GM12892 (cell line): ENCODE measurements at regions not wholly inside any gene's neighbourhood (a gene's known extent, or its start where the extent isn't known, plus 50 kb on each side); places are given as distances from the start of the nearest gene placed in this dataset.

ENCODE experiments used
- DNase-seq: peaks from one replicate; pipeline ENCODE4 v3.0.0; 2011; ENCODE audit not compliant: insufficient read length
- FAIRE-seq: peaks from 2 replicates; lab custom pipeline; 2011; peaks lifted over from hg19 to GRCh38; lab: Jason Lieb, UNC
- POLR2A ChIP-seq: IDR thresholded peaks from 2 replicates; pipeline ENCODE4 v1.6.1; 2011; ENCODE audit warnings: low read depth, low read length, control low read depth
- POLR2AphosphoS5 ChIP-seq: IDR thresholded peaks from 2 replicates; pipeline ENCODE4 v1.6.1; 2011; ENCODE audit warnings: low read depth, low read length, control low read depth
- TAF1 ChIP-seq: IDR thresholded peaks from 2 replicates; pipeline ENCODE4 v1.6.1; 2011; ENCODE audit warnings: low read depth, mild to moderate bottlenecking, control low read depth, low read length, borderline replicate concordance

DNA sequence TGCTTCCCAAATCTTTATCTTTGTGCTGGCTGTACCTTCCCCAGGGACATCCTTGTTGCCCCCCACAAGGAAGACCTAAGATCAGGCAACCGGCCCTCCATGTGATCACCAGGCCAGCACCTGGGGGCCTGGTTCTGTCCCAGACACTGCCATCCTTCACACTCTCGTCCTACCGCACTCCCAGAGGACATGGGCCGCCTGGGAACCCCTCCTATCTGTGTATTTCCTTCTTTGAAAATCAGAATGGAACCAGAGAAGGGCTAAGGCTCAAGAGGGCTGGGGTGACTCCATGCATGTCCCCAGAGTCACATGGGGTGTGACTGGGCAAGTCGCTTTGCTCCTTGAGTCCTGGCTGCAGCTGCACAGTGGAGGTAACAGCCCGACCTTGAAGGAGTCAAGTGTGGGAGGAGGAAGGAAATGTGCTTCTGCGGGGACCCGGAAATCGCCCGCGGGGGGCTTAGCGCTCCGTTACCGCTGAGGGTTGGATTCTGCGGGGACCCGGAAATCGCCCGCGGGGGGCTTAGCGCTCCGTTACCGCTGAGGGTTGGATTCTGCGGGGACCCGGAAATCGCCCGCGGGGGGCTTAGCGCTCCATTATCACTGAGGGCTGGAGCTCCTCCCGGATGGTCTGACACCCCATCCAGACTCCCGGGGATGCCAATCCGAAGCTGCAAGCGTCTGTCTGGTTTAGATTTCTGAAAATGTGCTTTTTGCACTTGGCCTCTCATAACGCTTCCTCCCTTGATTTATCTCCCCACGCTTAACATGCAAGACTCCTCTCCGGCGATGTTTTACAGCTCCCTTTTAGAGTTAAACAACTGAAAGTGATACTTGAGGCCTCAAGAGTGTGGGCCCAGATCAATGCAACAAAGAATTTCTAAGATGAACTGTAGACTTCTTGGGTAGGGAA, 278.9 kb downstream of the NPHP4 start:
- TF ChIP-seq POLR2A (no peak), POLR2AphosphoS5 (no peak), TAF1 (no peak)
- no peak for DNase-seq
- no peak for FAIRE-seq

- FAIRE-seq (no peak), DNase-seq (no peak)
- TF ChIP-seq POLR2AphosphoS5 (no peak), POLR2A (no peak)
Observed at GRCh38 chr1:5711956-5712645, 280.1 kb downstream of the NPHP4 start.

GRCh38 chr1:5711079-5711478, 281.1 kb downstream of the NPHP4 start:
- no peak for FAIRE-seq
- no peak for TF ChIP-seq POLR2A
- TF ChIP-seq POLR2AphosphoS5 = no peak
- no peak for TF ChIP-seq TAF1
- no peak for DNase-seq

DNA sequence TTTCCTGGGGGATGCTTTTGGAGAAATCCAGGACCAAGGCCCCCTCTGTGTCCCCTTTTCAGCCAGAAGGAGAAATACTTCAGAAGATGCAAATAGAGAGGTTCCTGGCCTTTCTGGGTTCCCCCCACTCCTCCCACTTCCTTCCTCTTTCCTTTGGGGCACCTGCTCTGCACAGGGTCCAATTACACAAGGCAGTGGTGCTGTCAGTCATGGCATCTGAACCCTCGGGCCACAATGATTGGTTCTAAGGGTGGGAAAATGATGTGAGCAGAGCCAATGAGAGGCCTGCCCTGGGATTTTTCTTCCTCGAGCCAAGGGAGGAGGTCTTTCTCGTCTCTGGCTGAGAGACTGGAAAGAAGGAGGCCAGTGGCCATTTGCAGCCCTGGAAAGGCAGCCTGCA, 282.2 kb downstream of the NPHP4 start:
- TF ChIP-seq POLR2AphosphoS5 (no peak), TAF1 (no peak), POLR2A (no peak)
- no peak for FAIRE-seq

GRCh38 chr1:5709461-5709975, 282.7 kb downstream of the NPHP4 start:
- no peak for DNase-seq
- TF ChIP-seq TAF1 = no peak
- no peak for TF ChIP-seq POLR2AphosphoS5
- no peak for TF ChIP-seq POLR2A
- no peak for FAIRE-seq

More for the DNA sequence above, 282.2 kb downstream of the NPHP4 start:
- no peak for DNase-seq

DNA sequence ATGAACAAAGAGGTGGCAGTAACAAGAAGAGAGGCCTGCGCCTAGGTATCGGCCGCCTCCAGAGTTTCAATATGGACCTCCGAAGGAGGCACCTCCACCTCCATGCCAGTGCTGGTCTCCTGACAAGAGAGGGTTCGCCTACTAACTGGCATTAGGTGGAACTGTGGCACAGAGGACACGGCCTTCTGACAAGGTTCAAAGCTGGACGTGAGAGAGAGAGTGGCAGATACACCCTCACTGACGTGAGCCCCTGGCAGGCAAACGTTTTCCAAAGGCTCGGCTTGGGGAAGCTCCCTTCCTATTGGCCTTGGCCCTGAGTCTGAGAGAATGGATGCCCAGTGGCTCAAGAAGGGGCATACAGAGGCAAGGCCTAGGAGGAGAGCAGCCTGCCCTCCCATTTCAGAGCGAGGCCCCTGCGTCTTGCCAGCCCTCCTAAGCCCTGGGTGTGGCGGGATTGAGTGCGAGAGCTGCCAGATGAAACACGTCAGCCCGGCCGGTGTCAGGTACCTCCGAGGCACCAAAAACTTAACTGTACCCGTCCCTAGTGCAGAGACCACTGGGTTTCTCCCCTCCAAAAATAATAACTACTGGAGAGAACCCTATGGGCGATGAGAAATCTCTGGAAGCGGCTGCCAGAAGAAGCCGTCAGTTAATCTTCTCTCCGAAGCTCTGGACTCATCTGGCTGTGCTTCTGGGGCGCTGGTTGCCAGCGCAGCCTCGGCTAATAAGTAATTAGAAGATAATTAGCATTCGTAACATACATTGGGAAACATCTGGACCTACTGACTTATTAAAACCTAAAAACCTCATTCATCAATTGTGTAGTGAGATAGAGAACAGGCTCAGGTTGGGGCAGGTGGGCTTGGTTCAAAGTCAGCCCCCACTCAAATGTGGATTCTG, 283.6 kb downstream of the NPHP4 start:
- no peak for TF ChIP-seq TAF1
- no peak for TF ChIP-seq POLR2AphosphoS5
- no peak for TF ChIP-seq POLR2A
- FAIRE-seq = no peak
- DNase-seq = no peak

GRCh38 chr1:5707566-5708345, 284.5 kb downstream of the NPHP4 start:
- no peak for DNase-seq
- TF ChIP-seq POLR2A (no peak), POLR2AphosphoS5 (no peak), TAF1 (no peak)
- no peak for FAIRE-seq

DNA sequence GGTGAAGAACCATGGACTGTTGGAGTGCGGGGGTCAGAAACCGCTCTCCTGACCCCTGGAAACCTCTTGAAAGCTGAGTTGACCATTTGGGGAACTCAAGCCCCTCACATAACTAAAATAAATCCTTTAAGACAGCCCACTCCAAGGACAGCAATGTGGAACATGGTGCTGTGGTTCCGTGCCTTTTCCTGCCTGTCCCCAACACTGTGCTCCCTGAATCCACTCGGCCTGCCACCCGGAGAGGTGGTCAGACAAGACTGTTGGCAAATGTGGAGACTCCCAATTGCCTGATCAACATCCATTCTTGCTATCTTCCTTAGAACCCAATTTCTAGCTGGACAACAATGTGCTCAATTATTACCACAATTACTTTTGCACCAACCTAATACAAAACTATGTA, 286.0 kb downstream of the NPHP4 start:
- FAIRE-seq = no peak
- no peak for TF ChIP-seq TAF1
- no peak for TF ChIP-seq POLR2A
- TF ChIP-seq POLR2AphosphoS5 = no peak
- no peak for DNase-seq

- FAIRE-seq (no peak), DNase-seq (no peak)
- TF ChIP-seq POLR2A = no peak
- TF ChIP-seq TAF1 = no peak
- no peak for TF ChIP-seq POLR2AphosphoS5
Observed at GRCh38 chr1:5705751-5706150, 286.5 kb downstream of the NPHP4 start.
